Heart left ventricle (tissue), 16 donors: ENCODE measurements at regions not wholly inside any gene's neighbourhood (a gene's known extent, or its start where the extent isn't known, plus 50 kb on each side); places are given as distances from the start of the nearest gene placed in this dataset.

Source experiments
- ATAC-seq, 4 donors: fragments of 200-7000 bp; cut with Tn5 transposase; one replicate each; pipeline ENCODE4 v1.9.1; 2020 to 2022; ENCODE audit warnings: moderate library complexity in 4 of 4, mild to moderate bottlenecking in 3 of 4, moderate number of reproducible peaks in 1 of 4
- DNase-seq, 5 donors: peaks; one replicate each; pipeline ENCODE4 v3.0.0-alpha.2; 2020
- H3K27ac ChIP-seq, 12 donors: fragments of 200-600 bp; sonication (generic) in 4 of 12; one replicate each; pipeline versions ENCODE4 v1.5.0 to v1.8.0; 2016 to 2022; ENCODE audit warnings: mild to moderate bottlenecking in 2 of 12
- H3K27me3 ChIP-seq, 9 donors: fragments of 200-600 bp; sonication (generic) in 2 of 9; one replicate each; pipeline versions ENCODE4 v1.5.1 to v1.8.0; 2016 to 2022; ENCODE audit warnings: mild to moderate bottlenecking in 3 of 9
- H3K36me3 ChIP-seq, 9 donors: fragments of 200-600 bp; sonication (generic) in 2 of 9; one replicate each; pipeline versions ENCODE4 v1.5.0 to v1.8.0; 2018 to 2022; ENCODE audit warnings: mild to moderate bottlenecking in 2 of 9
- H3K4me1 ChIP-seq, 12 donors: fragments of 200-600 bp; sonication (generic) in 4 of 12; one replicate each; pipeline versions ENCODE4 v1.5.0 to v1.8.0; 2016 to 2022; ENCODE audit warnings: mild to moderate bottlenecking in 3 of 12
- H3K4me3 ChIP-seq, 12 donors: fragments of 200-600 bp; sonication (generic) in 4 of 12; one replicate each; pipeline versions ENCODE4 v1.5.0 to v1.8.0; 2017 to 2022; ENCODE audit warnings: mild to moderate bottlenecking in 9 of 12, moderate library complexity in 4 of 12
- H3K9me3 ChIP-seq, 12 donors: fragments of 200-600 bp; sonication (generic) in 4 of 12; one replicate each; pipeline versions ENCODE4 v1.5.0 to v1.8.0; 2016 to 2022; ENCODE audit warnings: mild to moderate bottlenecking in 1 of 12
- POLR2A ChIP-seq, 2 donors: fragments of 450-650 bp; IDR thresholded peaks; one replicate each; pipeline ENCODE4 v1.6.1; 2017; ENCODE audit warnings: antibody characterized with exemption in 2 of 2, mild to moderate bottlenecking in 2 of 2, moderate library complexity in 2 of 2
- WGBS, 4 donors: extraction: QIAGEN DNeasy Blood & Tissue Kit in 2 of 4; methylation state at CpG; one replicate each; pipeline versions ENCODE4 v1.1.5 to v1.1.7; 2013 to 2018; 5-methylcytosine and 5-hydroxymethylcytosine counted together
- intact Hi-C, 10 donors: fragments of 100-400 bp; cut with DNase I; formaldehyde crosslinking; loops; one replicate each; pipeline versions ENCODE4 v1.11.1 to v1.14.2; 2022
- TF ChIP-seq, protein P1 (sequence below), 12 donors: fragments of 200-600 bp; sonication (generic) in 4 of 12; IDR thresholded peaks; one replicate each; pipeline versions ENCODE4 v1.5.0 to v1.8.0; 2018 to 2022; ENCODE audit warnings: antibody characterized with exemption in 12 of 12, mild to moderate bottlenecking in 5 of 12
- donor health status: ischemic (EF 13 %, LVEDD 7.1; RV severe dilation, severe dysfunction).
- donor health status: healthy with polysubstance abuse.
- donor health status: DM: no; HTN: yes; CAD: no.
- donor health status: DM: no; HTN: no; CAD: no.
- donor health status: ischemic (EF 25% LVEDD 6.9; RV normal size, moderate dysfunction).
- donor health status: ischemic (EF 25% LVEDD 5.7; RV mildly dilated, moderate dysfunction).
- donor health status: healthy.
- donor health status: DM: yes; HTN: yes; CAD: no.
- donor health status: ischemic (EF 35%, LVEDD 5.7; RV mildly dilated, moderate dysfunction).
- donor health status: nonischemic (EF 11% LVEDD 7.7; RV severe dilation, severe dysfunction).
- donor health status: DM: yes; HTN: yes; CAD: no.
- donor health status: PGD.
- donor health status: ischemic (EF 29% LVEDD 5.4; RV normal size, mild dysfunction).
- donor health status: nonischemic (EF 23%, LVEDD 6.1; RV moderate dilation, normal function).

DNA sequence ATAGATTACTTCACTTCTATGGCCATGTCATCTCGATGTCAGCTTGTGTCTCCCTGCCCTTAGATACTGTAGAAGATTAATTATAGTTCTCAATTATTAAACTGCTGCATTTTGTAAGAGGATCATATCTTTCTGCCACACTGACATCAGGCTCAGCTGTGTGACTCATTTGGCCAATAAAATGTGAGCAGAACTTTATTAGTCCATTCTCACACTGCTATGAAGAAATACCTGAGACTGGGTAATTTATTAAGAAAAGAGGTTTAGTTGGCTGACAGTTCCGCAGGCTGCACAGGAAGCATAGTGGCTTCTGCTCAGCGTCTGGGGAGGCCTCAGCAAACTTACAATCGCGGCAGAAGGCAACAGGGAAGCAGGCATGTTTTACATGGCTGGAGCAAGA, 290.4 kb downstream of the RAD51AP2 start:
- no peak for ATAC-seq

DNA sequence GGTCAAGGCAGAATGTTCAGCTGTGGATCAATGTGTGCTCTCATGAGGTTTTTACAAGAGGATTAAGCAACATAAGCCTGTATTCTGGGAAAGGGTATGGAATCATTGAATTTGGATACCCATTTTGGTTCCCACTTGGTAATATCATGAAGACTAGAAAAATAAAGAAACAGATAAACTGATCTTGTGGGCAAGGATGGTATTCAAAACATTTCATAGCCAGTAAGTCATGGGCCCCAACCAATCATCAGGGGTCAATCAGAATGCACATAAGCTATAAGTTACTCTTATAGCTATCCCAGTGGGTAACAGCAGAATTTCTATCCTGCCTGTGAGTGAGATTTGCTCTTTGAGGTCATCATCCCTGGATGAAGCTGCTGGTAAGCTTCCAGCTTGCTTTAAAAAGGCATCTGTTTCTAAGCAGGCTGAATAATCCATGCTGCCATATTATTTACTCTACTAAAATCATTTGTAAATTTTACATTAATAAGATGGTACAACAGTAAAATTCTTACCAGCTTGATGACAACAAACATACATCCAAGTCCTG, 291.2 kb downstream of the RAD51AP2 start:
- no peak for DNase-seq
- ATAC-seq = no peak
- Histone ChIP-seq H3K4me1 (no peaks in the 10 kb centered on the region), H3K36me3 (no peaks in the 10 kb centered on the region), H3K9me3 (no peaks in the 10 kb centered on the region), H3K27me3 (no peaks in the 10 kb centered on the region), H3K4me3 (no peak overlapping the region), H3K27ac (no peak overlapping the region)
- TF ChIP-seq POLR2A (IDR thresholded peaks at IDR 0.05) = no peak
- TF ChIP-seq, protein P1, sequence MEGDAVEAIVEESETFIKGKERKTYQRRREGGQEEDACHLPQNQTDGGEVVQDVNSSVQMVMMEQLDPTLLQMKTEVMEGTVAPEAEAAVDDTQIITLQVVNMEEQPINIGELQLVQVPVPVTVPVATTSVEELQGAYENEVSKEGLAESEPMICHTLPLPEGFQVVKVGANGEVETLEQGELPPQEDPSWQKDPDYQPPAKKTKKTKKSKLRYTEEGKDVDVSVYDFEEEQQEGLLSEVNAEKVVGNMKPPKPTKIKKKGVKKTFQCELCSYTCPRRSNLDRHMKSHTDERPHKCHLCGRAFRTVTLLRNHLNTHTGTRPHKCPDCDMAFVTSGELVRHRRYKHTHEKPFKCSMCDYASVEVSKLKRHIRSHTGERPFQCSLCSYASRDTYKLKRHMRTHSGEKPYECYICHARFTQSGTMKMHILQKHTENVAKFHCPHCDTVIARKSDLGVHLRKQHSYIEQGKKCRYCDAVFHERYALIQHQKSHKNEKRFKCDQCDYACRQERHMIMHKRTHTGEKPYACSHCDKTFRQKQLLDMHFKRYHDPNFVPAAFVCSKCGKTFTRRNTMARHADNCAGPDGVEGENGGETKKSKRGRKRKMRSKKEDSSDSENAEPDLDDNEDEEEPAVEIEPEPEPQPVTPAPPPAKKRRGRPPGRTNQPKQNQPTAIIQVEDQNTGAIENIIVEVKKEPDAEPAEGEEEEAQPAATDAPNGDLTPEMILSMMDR (IDR thresholded peaks at IDR 0.05) = no peak
- intact Hi-C loops = no loop called here

More for the DNA sequence above, 290.4 kb downstream of the RAD51AP2 start:
- Histone ChIP-seq H3K27me3 (no peaks in the 10 kb centered on the region), H3K4me1 (no peaks in the 10 kb centered on the region), H3K9me3 (no peaks in the 10 kb centered on the region), H3K27ac (no peak overlapping the region), H3K4me3 (no peak overlapping the region), H3K36me3 (no peaks in the 10 kb centered on the region)
- WGBS, 4 donors = 83 to 89% (median 86%) methylated on average over 5 of the region's 5 CpGs
- intact Hi-C loops = no loop called here
- TF ChIP-seq, protein P1 (IDR thresholded peaks at IDR 0.05) = no peak
- no peak for TF ChIP-seq POLR2A (IDR thresholded peaks at IDR 0.05)
- DNase-seq = no peak

DNA sequence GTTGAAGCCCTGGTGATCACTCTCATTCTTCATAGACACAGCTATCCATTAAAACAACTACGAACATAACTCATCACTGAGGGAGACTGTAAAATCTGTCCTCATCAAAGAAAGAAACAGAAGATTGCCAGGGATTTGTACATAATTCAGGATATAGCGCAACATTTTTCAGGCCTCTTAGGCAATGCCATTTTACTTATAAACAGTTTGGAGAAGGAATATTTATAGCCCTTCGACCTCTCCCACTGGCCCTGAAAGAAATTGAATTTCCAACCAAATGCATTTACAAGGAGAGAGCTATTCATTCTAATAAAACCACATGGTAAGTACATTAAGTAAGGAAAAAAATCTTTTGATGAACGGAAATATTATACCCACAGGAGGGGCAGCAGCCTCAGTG, 295.0 kb downstream of the RAD51AP2 start:
- no peaks in the 10 kb centered on the region for H3K9me3 ChIP-seq
- no peaks in the 10 kb centered on the region for H3K27me3 ChIP-seq
- no peaks in the 10 kb centered on the region for H3K36me3 ChIP-seq
- H3K4me3 ChIP-seq = no peak overlapping the region
- TF ChIP-seq POLR2A (IDR thresholded peaks at IDR 0.05) = no peak
- TF ChIP-seq, protein P1 (IDR thresholded peaks at IDR 0.05) = no peak
- no peaks in the 10 kb centered on the region for H3K4me1 ChIP-seq
- no peak overlapping the region for H3K27ac ChIP-seq
- DNase-seq (no peak), ATAC-seq (no peak)
- intact Hi-C loops = no loop called here
- 62 to 69% (median 66%) methylated on average over 4 of the region's 4 CpGs for WGBS, 4 donors

DNA sequence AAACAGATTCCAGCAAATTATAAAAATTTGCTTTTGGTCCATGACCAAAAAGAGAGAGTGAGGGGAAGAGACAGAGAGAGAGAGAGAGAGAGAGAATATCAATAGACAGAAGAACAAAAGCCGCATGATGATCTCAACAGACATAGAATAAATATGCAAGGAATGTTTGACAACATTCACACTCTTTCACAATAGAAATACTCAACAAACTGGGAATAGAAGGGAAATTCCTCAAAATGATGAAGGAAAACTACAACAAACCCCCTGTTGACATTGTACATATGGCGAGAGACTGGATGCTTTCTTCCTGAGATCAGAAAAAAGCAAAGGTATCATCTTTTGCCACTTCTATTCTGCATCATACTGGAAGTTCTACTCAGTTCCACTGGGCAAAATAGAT, 309.7 kb downstream of the RAD51AP2 start:
- DNase-seq (no peak), ATAC-seq (no peak)
- H3K4me3 ChIP-seq = no peak overlapping the region
- no peaks in the 10 kb centered on the region for H3K27me3 ChIP-seq
- no peaks in the 10 kb centered on the region for H3K4me1 ChIP-seq
- no peaks in the 10 kb centered on the region for H3K36me3 ChIP-seq
- intact Hi-C loops = no loop called here
- 50 to 75% (median 52%) methylated on average over 2 of the region's 2 CpGs for WGBS, 4 donors
- H3K9me3 ChIP-seq = peaks cover 0 to 6% (median 0%) of the 10 kb centered on the region in 12 donors
- H3K27ac ChIP-seq = no peak overlapping the region
- TF ChIP-seq, protein P1 (IDR thresholded peaks at IDR 0.05) = no peak
- no peak for TF ChIP-seq POLR2A (IDR thresholded peaks at IDR 0.05)
